H9 (cell line): ENCODE measurements at regions not wholly inside any gene's neighbourhood (a gene's known extent, or its start where the extent isn't known, plus 50 kb on each side); places are given as distances from the start of the nearest gene placed in this dataset.

Experiments used
- DNase-seq: peaks from one replicate; pipeline ENCODE4 v3.0.0-alpha.2; 2017
- H2AFZ ChIP-seq: one replicate; pipeline ENCODE4 v1.6.1; 2013; ENCODE audit warnings: mild to moderate bottlenecking, low read length, control low read depth, moderate library complexity
- H2AK5ac ChIP-seq: 2 replicates; pipeline ENCODE4 v1.6.1; 2013; ENCODE audit warnings: low read length, control low read depth, mixed read lengths; ENCODE audit not compliant: insufficient read length
- H2BK120ac ChIP-seq: one replicate; pipeline ENCODE4 v1.6.1; 2013; ENCODE audit warnings: low read depth, mild to moderate bottlenecking, low read length, control low read depth, inconsistent platforms; ENCODE audit not compliant: poor library complexity, severe bottlenecking
- H2BK12ac ChIP-seq: 2 replicates; pipeline ENCODE4 v1.6.1; 2013; ENCODE audit warnings: low read length, control low read depth, mixed read lengths, low read depth; ENCODE audit not compliant: insufficient read length
- H2BK15ac ChIP-seq: 2 replicates; pipeline ENCODE4 v1.6.1; 2013; ENCODE audit warnings: low read depth, low read length, control low read depth
- H2BK20ac ChIP-seq: one replicate; pipeline ENCODE4 v1.6.1; 2013; ENCODE audit warnings: low read depth, mild to moderate bottlenecking, low read length, control low read depth, inconsistent platforms; ENCODE audit not compliant: poor library complexity, severe bottlenecking
- H2BK5ac ChIP-seq: 2 replicates; pipeline ENCODE4 v1.6.1; 2013; ENCODE audit warnings: low read length, control low read depth, mixed read lengths; ENCODE audit not compliant: insufficient read length
- H3K14ac ChIP-seq: 2 replicates; pipeline ENCODE4 v1.6.1; 2013; ENCODE audit warnings: low read length, control low read depth; ENCODE audit not compliant: insufficient read depth
- H3K18ac ChIP-seq: 2 replicates; pipeline ENCODE4 v1.6.1; 2013; ENCODE audit warnings: low read depth, mild to moderate bottlenecking, mixed read lengths, low read length, control low read depth; ENCODE audit not compliant: insufficient read length
- H3K23ac ChIP-seq: 2 replicates; pipeline ENCODE4 v1.6.1; 2013; ENCODE audit warnings: low read length, control low read depth, mixed read lengths, low read depth; ENCODE audit not compliant: insufficient read length
- H3K23me2 ChIP-seq: 2 replicates; pipeline ENCODE4 v1.6.1; 2013; ENCODE audit warnings: low read depth, mild to moderate bottlenecking, mixed read lengths, low read length, control low read depth; ENCODE audit not compliant: insufficient read length, poor library complexity, severe bottlenecking
- H3K27ac ChIP-seq: 2 replicates; pipeline ENCODE4 v1.5.1; 2013; ENCODE audit warnings: low read length, control low read depth, mixed read lengths, low read depth; ENCODE audit not compliant: insufficient read length
- H3K27me3 ChIP-seq: 2 replicates; pipeline ENCODE4 v1.6.1; 2013; ENCODE audit warnings: low read length, control low read depth, inconsistent platforms; ENCODE audit not compliant: insufficient read depth
- H3K4ac ChIP-seq: 2 replicates; pipeline ENCODE4 v1.6.1; 2013; ENCODE audit warnings: low read depth, mild to moderate bottlenecking, control low read depth, inconsistent platforms, low read length, moderate library complexity
- H3K4me1 ChIP-seq: 2 replicates; pipeline ENCODE4 v1.6.1; 2013; ENCODE audit warnings: low read length, control low read depth, inconsistent platforms; ENCODE audit not compliant: insufficient read depth
- H3K4me2 ChIP-seq: 2 replicates; pipeline ENCODE4 v1.6.1; 2013; ENCODE audit warnings: low read length, control low read depth, mixed read lengths; ENCODE audit not compliant: insufficient read length, insufficient read depth
- H3K56ac ChIP-seq: 2 replicates; pipeline ENCODE4 v1.6.1; 2013; ENCODE audit warnings: low read depth, mild to moderate bottlenecking, mixed read lengths, low read length, control low read depth; ENCODE audit not compliant: insufficient read length
- H3K79me1 ChIP-seq: 2 replicates; pipeline ENCODE4 v1.6.1; 2013; ENCODE audit warnings: low read depth, mild to moderate bottlenecking, moderate library complexity, low read length, control low read depth, inconsistent platforms; ENCODE audit not compliant: insufficient read depth, poor library complexity, severe bottlenecking
- H3K79me2 ChIP-seq: 2 replicates; pipeline ENCODE4 v1.6.1; 2013; ENCODE audit warnings: low read length, control low read depth, inconsistent platforms; ENCODE audit not compliant: insufficient read depth
- H3K9ac ChIP-seq: 2 replicates; pipeline ENCODE4 v1.6.1; 2013; ENCODE audit warnings: low read length, control low read depth, mixed read lengths; ENCODE audit not compliant: insufficient read length; ENCODE audit errors: extremely low read depth
- H3K9me3 ChIP-seq: one replicate; pipeline ENCODE4 v1.6.1; 2013; ENCODE audit warnings: low read depth, low read length, inconsistent platforms; ENCODE audit not compliant: control insufficient read depth
- H3T11ph ChIP-seq: one replicate; pipeline ENCODE4 v1.6.1; 2013; ENCODE audit warnings: mild to moderate bottlenecking, low read length, control low read depth, inconsistent platforms
- H4K20me1 ChIP-seq: one replicate; pipeline ENCODE4 v1.6.1; 2013; ENCODE audit not compliant: control insufficient read depth, insufficient read length, insufficient read depth
- H4K5ac ChIP-seq: 2 replicates; pipeline ENCODE4 v1.6.1; 2013; ENCODE audit warnings: low read depth, mild to moderate bottlenecking, mixed read lengths, low read length, control low read depth; ENCODE audit not compliant: insufficient read length
- H4K8ac ChIP-seq: replicated peaks from 2 replicates; pipeline ENCODE4 v1.6.1; 2013; ENCODE audit warnings: low read length, control low read depth, mixed read lengths, low read depth; ENCODE audit not compliant: insufficient read length
- H4K91ac ChIP-seq: 2 replicates; pipeline ENCODE4 v1.6.1; 2013; ENCODE audit warnings: low read depth, mild to moderate bottlenecking, moderate library complexity, mixed read lengths, low read length, control low read depth; ENCODE audit not compliant: insufficient read length
- H3K27ac Mint-ChIP-seq, 3 experiments: 2 replicates in 2 of 3; 3 replicates in 1 of 3; pipeline ENCODE4 v1.8.0; 2020 to 2021; ENCODE audit warnings: mixed read lengths in 3 of 3, mild to moderate bottlenecking in 1 of 3, moderate library complexity in 1 of 3
- H3K27me3 Mint-ChIP-seq: 2 replicates; pipeline ENCODE4 v1.8.0; 2021; ENCODE audit warnings: low read depth, mild to moderate bottlenecking, moderate library complexity, mixed read lengths
- H3K36me3 Mint-ChIP-seq, 3 experiments: 2 replicates in 2 of 3; 3 replicates in 1 of 3; pipeline ENCODE4 v1.8.0; 2020 to 2021; ENCODE audit warnings: low read depth in 3 of 3, mixed read lengths in 3 of 3; ENCODE audit not compliant: insufficient read depth in 1 of 3
- H3K4me1 Mint-ChIP-seq, 2 experiments: 2 replicates each; pipeline ENCODE4 v1.8.0; 2020; ENCODE audit warnings: mixed read lengths in 2 of 2
- H3K4me3 Mint-ChIP-seq, 2 experiments: 2 replicates in 1 of 2; 3 replicates in 1 of 2; pipeline ENCODE4 v1.8.0; 2020 to 2021; ENCODE audit warnings: mild to moderate bottlenecking in 2 of 2, mixed read lengths in 2 of 2, moderate library complexity in 1 of 2
- H3K9me3 Mint-ChIP-seq, 2 experiments: 2 replicates in 1 of 2; 3 replicates in 1 of 2; pipeline ENCODE4 v1.8.0; 2020; ENCODE audit warnings: mild to moderate bottlenecking in 2 of 2, mixed read lengths in 2 of 2, moderate library complexity in 1 of 2
- WGBS: extraction: QIAGEN DNeasy Blood & Tissue Kit; methylation state at CpG from one replicate; pipeline ENCODE4 v1.1.7; 2013; ENCODE audit warnings: missing lambda C conversion rate, low lambda C conversion rate, mixed read lengths; ENCODE audit not compliant: insufficient read length; ENCODE audit errors: extremely low coverage; 5-methylcytosine and 5-hydroxymethylcytosine counted together
- TF ChIP-seq, protein P1 (sequence below): fragments of 200-600 bp; sonication (generic); conservative IDR thresholded peaks from 3 replicates; pipeline ENCODE4 v1.8.0; 2021; ENCODE audit warnings: antibody characterized with exemption, mild to moderate bottlenecking

GRCh38 chr12:63036216-63036973 lies 101.4 kb upstream of the PPM1H start:
- no peak overlapping the region for H2BK12ac ChIP-seq
- H3K79me1 ChIP-seq, result no peaks in the 10 kb centered on the region
- H2AK5ac ChIP-seq, result no peak overlapping the region
- no CpG with 5 or more reads among the region's 1 CpG for WGBS
- H3K27me3 ChIP-seq, result no peaks in the 10 kb centered on the region
- H2BK20ac ChIP-seq, result no peak overlapping the region
- peaks cover 0 to 4% of the 10 kb centered on the region in 2 experiments; a peak in 3 of 4 replicates for H3K4me1 Mint-ChIP-seq
- H3K23me2 ChIP-seq, result no peaks in the 10 kb centered on the region
- no peak overlapping the region for H3T11ph ChIP-seq
- no peak overlapping the region for H3K27ac ChIP-seq
- H3K4me3 Mint-ChIP-seq, result no peak overlapping the region
- H2BK15ac ChIP-seq, result no peak overlapping the region
- 0 out of 2 replicates have a peak, but pooled peaks cover 3% of the 10 kb centered on the region for H3K4me1 ChIP-seq
- H3K9me3 Mint-ChIP-seq, result 0 out of 5 replicates have a peak, but pooled peaks cover 0 to 4% of the 10 kb centered on the region in 2 experiments
- no peak overlapping the region for H3K56ac ChIP-seq
- H3K4me2 ChIP-seq, result no peak overlapping the region
- H3K9ac ChIP-seq, result no peak overlapping the region
- no peak overlapping the region for H3K18ac ChIP-seq
- no peak overlapping the region for H3K14ac ChIP-seq
- H2BK120ac ChIP-seq, result no peak overlapping the region
- no peak overlapping the region for H3K23ac ChIP-seq
- no peaks in the 10 kb centered on the region for H3K27me3 Mint-ChIP-seq
- H4K8ac ChIP-seq, result no peak overlapping the region
- no peak overlapping the region for H3K27ac Mint-ChIP-seq
- H3K36me3 Mint-ChIP-seq, result no peaks in the 10 kb centered on the region
- no peak overlapping the region for H4K91ac ChIP-seq
- no peak overlapping the region for H2AFZ ChIP-seq
- H3K4ac ChIP-seq, result no peak overlapping the region
- H4K20me1 ChIP-seq, result no peaks in the 10 kb centered on the region
- no peaks in the 10 kb centered on the region for H3K79me2 ChIP-seq
- no peak overlapping the region for H4K5ac ChIP-seq
- H2BK5ac ChIP-seq, result no peak overlapping the region
- no peaks in the 10 kb centered on the region for H3K9me3 ChIP-seq
- TF ChIP-seq, protein P1, sequence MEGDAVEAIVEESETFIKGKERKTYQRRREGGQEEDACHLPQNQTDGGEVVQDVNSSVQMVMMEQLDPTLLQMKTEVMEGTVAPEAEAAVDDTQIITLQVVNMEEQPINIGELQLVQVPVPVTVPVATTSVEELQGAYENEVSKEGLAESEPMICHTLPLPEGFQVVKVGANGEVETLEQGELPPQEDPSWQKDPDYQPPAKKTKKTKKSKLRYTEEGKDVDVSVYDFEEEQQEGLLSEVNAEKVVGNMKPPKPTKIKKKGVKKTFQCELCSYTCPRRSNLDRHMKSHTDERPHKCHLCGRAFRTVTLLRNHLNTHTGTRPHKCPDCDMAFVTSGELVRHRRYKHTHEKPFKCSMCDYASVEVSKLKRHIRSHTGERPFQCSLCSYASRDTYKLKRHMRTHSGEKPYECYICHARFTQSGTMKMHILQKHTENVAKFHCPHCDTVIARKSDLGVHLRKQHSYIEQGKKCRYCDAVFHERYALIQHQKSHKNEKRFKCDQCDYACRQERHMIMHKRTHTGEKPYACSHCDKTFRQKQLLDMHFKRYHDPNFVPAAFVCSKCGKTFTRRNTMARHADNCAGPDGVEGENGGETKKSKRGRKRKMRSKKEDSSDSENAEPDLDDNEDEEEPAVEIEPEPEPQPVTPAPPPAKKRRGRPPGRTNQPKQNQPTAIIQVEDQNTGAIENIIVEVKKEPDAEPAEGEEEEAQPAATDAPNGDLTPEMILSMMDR, result no peak
- no peak for DNase-seq
